ENCODE measurements at regions not wholly inside any gene's neighbourhood (a gene's known extent, or its start where the extent isn't known, plus 50 kb on each side); places are given as distances from the start of the nearest gene placed in this dataset.

DNA sequence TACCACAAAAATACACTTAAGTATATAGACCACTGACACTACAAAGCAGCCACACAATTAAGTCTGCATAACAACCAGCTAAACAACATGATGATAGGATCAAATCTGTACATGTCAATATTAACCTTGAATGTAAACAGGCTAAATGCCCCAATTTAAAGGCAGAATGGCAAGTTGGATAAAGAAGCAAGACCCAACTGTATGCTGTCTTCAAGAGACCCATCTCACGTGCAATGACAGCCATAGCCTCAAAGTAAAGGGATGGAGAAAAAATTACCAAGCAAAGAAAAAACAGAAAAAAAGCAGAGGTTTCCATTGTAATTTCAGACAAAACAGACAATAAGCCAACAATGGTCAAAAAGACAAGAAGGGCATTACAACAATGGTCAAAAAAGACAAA is 77.3 kb upstream of the APC start:
- TF ChIP-seq, protein P1, sequence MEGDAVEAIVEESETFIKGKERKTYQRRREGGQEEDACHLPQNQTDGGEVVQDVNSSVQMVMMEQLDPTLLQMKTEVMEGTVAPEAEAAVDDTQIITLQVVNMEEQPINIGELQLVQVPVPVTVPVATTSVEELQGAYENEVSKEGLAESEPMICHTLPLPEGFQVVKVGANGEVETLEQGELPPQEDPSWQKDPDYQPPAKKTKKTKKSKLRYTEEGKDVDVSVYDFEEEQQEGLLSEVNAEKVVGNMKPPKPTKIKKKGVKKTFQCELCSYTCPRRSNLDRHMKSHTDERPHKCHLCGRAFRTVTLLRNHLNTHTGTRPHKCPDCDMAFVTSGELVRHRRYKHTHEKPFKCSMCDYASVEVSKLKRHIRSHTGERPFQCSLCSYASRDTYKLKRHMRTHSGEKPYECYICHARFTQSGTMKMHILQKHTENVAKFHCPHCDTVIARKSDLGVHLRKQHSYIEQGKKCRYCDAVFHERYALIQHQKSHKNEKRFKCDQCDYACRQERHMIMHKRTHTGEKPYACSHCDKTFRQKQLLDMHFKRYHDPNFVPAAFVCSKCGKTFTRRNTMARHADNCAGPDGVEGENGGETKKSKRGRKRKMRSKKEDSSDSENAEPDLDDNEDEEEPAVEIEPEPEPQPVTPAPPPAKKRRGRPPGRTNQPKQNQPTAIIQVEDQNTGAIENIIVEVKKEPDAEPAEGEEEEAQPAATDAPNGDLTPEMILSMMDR (IDR thresholded peaks at IDR 0.05; ENCODE audit: insufficient read depth, low read depth, low read length): no peak
- TF ChIP-seq EZH2 (IDR thresholded peaks at IDR 0.05; ENCODE audit: insufficient read depth, low read length): no peak

Measured in astrocyte (in vitro differentiated cells and primary cell).